H4 (cell line): ENCODE measurements at regions not wholly inside any gene's neighbourhood (a gene's known extent, or its start where the extent isn't known, plus 50 kb on each side); places are given as distances from the start of the nearest gene placed in this dataset.

Experiments
- DNase-seq: peaks from one replicate; pipeline ENCODE4 v3.0.0-alpha.2; 2015; ENCODE audit warnings: low spot score

DNA sequence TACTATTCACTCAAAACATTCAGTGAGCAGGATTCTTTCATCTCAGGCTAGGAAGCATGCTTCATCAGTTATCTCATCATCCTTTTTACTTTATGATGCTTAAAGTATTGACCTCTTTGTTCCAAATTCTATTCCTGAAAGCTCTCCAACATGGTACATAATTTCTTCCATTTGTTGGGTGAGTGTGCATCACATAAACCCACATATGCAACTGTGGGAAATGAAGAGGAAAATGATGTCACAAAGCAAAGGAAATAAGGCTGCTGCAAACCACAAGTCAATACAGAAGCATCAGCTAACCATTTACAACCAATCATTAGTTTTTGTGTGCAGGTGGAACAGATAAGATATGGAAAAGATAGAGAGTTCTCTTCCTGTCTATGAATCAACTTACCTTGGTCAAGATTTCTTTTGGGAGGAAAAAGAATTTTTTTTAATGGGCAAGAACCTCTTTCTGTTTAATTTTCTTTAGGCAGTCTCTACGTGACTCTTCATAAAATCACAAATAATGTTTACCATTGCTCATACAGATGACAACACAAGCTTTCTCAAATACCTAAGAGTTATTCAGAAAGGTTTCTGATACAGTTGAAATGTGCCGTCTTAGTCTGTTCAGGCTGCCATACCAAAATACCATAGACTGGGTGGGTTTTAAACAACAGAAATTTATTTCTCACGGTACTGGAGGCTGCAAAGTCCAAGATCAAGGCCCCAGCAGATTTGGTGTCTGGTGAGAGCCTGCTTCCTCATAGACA lies 259.9 kb downstream of the ADGRG6 start:
- DNase-seq: no peak

DNA sequence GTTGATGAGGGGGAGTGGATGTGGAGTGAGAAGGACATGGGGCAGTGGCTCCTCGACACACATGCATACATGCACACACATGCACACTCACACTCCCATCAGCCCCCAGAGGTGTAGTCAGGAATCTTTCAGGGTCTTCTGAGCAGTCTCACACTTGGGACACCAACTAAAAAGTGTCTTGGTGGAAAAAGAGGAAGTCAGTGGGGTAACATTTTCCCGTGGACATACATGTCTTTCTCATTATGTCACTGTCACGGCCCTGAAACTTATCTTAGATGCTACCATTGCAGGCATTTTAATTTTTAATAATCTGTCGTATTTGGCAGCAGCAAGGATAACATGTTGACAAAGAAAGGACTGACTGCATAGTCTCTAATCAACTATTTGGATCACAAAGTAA lies 261.1 kb downstream of the ADGRG6 start:
- no peak for DNase-seq

DNA sequence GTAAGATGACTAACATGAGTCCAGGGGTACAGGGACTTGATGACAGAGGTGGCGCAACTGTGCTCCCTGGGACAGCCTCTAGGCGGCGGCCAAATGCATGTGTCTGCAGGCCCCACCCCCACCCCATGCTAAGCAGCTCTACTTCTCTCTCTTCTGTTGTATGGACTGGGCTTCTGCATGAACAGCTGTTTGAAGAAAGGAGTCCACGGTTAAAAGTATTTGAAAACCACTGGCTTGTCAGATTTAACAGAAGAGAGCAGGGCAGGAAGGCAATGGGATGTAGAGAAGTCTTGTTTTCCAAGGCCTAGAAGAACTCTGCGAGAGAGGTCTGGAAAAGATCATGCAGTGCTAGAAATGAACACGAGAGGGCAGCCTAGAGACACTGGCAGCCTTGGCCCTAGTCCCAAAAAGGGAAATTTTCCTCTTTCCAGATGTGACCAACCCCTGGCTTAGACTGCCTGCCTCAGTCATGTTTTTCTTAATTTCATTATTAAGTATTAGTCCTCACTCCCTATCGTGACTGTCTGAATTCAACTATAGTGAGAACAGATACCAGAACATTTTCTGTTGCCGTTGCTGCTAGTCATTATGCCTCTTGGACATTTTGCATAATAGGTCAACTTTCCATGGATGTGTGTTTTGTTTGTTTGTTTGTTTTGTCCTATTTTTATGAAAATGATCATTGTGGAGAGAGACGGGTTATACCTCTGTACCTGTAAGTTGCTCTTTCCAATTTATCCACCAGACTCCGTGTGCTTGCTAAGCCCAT lies 265.0 kb downstream of the ADGRG6 start:
- peak; percentile 44 for DNase-seq

DNA sequence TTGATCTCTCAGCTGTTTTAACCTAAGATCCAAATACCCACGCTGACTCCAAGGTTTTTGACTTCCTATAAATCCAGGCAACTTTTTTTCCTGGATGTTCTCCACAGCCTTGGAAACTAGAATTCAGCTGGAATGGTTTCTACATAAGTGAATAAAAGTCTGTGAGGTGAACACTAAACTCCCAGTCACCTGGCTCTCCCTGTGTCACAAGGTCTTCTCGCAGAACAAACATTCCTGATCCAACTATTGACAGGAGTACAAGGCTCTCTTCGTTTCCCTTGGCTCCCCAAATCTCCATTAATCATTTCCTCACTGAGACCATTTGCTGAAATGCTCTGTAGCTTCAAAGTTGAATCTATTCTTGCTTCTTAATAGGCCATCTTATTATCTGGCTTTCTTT lies 265.7 kb downstream of the ADGRG6 start:
- no peak for DNase-seq

DNA sequence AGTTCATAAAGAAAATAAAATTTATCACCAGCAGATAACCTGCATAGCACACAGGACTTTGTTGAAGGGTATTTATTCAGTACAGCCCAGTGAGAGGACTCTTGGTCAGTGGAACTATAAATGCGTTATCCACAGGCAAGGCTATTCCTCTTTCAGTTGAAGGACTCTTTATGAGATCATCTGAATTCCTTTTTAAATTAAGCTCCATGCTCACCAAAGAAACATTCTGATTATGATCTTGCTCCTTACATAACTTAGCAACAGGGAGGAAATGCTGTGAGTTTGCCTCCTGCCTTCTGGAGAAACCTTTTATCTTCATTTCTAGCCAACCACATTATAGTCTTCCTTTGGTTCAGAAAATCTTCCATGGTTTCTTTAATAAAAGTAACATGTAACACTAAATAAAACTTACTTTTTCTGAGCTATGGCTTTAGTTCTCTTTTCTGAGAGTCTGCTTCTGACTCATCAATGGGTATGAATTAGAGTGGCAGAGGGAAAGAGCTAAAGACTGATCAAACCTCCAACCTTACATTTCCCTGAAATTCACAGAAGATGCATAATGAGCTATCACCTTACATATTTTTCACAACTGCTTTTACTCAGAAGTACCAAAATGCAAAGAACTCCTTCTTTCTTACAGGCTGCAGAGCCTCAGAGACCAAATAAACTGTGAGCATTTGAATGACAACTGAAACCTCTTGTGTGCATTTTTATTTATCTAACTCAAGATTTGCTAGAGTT lies 267.2 kb downstream of the ADGRG6 start:
- peak; percentile 4 for DNase-seq

DNA sequence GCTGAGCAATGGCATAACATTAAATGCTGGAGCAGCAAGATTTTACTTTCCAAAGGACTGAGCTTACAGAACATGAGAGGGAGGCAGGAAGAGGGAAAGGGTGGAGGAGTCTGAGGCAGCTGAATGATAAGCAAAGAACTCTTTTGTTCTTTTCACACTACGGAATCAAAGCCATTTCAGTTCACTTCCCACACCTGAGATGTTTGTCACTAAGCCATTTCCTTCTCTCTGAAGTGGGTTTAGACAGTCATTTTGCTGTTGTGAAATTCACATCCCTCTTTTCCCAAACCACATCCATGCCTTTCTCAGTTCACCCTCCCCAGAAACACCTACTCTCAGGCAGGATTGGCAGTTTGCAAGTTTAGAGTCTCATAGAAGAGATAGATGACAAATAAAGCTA lies 267.9 kb downstream of the ADGRG6 start:
- peak; percentile 8 for DNase-seq

DNA sequence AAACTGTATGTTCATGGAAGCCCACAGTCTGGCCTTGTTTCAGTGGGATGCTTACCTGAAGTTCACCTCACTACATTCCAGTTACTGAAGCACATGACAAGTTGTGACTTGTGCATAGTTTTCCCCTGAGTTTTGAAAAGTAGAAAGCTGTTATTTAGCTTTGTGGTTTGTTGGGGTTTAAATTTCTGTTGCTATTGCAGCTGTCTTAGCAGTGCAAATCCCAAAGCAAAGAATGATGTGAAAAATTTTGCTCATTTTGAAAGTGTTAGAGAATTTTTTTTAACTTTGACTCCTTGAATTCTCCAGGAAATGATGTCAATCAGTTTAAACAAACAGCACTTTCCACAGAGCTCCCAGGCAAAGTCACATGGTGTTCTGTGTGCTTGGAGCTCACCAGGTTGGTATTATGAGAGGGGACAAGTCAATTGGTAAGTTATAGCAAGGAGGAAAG lies 268.4 kb downstream of the ADGRG6 start:
- DNase-seq: peak; percentile 68

DNA sequence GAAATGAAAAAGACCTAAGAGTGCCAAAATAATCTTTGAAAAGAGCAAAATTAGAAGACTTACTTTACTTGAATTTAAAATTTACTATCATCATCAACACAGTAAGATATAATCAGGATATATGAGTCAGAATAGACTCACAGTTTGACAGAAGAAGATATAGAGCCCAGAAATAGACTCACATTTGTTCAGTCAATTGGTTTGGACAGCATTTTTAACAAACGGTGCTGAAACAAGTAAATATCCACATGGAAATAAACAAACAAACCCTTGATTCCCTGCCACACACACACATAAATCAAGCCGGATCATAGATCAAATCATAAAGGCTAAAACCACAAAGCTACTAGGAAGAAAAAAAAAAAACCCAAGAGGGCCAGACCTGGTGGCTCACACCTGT lies 291.1 kb downstream of the ADGRG6 start:
- DNase-seq: no peak

DNA sequence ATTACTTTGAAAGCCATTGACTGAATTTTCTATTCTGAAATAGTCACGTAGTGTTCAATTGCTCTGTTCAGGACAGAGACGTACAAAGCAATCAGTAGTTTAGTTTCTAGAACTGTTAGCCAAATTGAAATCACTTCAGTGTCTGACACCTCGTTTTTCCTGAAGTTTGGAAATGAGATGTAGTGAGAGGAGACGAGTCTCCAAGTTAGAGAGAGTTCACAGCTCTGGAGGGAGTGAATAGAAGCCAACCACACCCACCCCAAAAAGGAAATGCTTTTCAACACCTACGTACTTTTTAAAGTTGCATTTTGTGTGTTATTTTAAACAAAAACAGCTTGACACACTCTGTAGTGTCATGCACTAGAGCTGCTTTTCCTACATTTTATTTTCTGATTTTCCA lies 296.0 kb downstream of the ADGRG6 start:
- DNase-seq: no peak

DNA sequence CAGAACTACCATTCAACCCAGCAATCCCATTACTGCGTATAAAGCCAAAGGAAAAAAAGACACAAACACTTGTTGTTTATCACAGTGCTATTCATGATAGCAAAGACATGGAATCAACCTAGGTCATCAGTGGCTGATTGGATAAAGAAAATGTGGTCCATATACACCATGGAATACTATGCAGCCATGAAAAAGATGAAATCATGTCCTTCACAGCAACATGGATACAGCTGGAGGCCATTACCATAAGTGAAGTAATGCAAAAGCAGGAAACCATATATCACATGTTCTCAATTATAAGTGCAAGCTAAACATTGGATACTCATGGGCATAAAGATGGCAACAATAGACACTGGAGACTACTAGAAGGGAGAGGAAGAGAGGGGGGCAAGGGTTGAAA lies 299.6 kb downstream of the ADGRG6 start:
- DNase-seq: no peak

DNA sequence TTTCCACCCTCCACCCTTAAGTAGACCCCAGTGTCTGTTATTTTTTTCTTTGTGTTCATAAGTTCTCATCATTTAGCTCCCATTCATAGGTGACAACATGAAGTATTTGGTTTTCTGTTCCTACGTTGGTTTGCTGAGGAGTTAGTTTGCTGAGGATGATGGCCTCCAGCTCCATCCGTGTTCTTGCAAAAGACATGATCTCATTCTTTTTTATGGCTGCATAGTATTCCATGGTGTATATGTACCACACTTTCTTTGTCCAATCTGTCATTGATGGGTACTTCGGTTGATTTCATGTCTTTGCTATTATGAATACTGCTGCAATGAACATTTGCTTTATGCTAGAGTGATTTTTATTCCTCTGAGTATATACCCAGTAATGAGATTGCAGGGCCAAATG lies 301.2 kb downstream of the ADGRG6 start:
- no peak for DNase-seq

DNA sequence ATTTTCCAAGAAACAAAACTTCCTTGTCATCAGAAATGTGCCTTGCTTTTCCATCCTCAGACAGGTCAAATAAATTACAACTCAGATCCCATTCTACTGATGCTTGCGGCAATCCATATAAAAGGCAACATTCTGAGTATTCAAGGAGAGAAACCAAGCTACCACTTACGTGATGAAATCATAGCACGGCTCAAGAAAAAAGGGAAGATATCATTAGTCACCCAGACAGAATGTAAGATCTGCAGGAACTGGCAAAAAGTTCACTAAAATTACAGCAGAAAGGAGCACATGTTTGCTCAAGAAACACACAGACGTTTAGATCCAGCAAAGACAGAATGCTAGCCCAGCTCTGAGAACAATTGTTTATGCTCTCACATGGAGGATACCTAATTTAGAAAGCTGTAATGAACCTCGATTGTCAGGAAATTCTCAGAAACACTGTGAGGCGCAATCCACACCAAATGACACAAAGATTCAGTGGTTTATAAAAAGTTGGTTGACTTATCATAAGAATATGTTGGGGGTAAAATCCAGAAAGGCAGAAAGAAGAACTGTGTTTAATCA lies 304.2 kb downstream of the ADGRG6 start:
- peak; percentile 34 for DNase-seq

DNA sequence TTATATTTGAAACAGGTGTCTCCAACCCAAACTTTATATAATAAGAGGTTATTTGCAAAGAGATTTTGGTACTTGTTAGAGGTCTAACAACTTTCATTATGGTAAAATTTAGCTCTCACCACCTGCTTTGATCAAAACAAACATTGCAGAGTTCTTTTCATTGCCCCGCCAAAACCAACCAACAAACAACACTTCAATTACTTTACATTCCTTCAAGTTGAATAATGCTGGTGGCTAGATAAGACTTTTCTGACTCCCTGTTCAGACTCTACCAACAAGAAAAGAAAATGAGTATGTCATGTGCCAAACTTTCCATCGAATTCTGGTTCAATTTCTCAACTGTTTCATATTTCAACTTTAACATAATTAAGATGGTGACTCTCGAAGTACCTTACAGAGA lies 311.1 kb downstream of the ADGRG6 start:
- DNase-seq: no peak

DNA sequence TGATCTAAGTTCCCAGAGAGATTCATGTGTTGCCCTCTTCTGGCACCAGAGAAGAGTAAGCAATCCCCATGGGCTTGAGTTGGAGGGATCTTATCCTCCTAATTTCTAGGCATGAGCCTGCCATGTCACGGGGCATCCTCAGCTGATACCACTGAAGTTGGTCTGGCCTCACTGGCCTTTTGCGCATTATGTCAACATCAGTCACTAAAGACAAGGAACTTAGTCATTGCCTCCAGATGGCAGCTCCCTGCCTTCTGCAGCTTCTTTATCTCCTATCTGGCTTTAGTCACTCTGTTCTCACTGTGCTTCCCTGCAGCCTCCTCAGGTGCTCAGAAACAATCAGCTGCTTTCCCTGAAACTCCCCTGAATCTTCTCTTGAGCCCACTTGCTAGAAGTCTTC lies 312.2 kb downstream of the ADGRG6 start:
- DNase-seq: no peak

DNA sequence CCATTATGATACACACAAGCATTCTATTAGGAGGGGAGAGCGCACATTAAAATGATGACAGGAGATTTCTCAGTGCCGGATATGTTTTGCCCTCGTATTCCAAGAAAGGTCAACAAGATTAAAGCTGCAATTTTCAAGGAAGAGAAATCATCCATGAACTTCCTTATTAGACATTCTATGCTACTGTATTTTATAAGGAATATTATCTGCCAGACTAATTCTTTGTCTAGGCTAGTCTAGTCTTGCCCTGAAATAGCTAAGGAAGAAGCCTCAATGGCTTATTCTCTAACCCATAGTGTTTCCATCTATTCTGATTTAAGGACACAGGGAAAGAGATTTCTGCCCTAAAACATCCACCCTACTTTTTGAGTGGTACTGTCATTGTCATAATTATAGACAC lies 315.4 kb downstream of the ADGRG6 start:
- no peak for DNase-seq

DNA sequence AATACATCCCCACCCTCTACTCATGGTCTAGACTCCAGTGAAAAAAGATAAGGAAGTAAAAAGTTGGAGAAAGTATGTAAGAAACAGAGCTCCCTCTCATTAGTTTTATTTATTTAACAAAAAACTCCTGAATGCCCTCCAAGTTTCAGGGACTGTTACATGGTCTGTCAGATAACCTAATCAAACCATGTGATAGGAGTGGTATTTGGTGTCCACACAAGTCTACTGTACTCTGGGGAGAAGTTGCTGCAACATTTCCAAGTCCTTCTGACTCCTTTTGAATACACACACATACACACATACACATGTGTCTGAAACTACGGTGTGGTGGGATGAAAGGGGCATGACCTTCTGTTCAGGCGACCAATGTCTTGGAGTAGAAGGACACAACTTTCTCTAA lies 320.0 kb downstream of the ADGRG6 start:
- DNase-seq: no peak

DNA sequence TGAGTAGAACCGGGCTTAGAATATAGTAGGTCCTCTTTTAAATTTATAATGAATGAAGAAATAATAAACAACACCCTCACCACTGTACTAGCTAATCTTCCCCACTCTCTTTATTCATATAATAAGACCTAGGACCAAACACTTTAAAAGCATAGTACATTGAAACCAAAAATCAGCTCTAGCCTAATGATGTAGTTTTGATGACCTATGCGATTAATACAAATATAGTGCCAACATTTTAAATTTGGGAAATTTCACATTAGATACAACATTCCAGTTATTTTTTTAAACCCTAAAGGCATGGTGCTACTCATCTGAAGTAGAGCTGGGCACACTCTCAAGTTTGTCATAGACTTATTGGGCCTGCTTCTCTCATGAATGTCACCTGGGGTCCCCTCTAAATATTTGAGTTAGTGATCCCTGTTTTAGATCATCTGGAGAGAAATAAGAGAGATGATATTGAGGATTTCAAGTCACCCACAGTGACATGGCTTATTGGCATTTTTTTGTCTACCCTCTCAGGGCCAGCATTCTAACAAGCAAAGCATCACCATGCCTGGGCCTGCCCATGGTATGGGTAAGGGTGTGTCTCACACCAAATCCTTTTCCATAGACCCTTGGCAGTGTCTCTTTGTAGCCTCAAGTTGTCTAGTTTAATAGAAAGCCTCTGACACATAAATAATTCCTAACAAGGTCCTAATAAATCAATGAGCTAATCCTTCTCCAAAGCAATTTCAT lies 319.8 kb downstream of the HIVEP2 start:
- no peak for DNase-seq

DNA sequence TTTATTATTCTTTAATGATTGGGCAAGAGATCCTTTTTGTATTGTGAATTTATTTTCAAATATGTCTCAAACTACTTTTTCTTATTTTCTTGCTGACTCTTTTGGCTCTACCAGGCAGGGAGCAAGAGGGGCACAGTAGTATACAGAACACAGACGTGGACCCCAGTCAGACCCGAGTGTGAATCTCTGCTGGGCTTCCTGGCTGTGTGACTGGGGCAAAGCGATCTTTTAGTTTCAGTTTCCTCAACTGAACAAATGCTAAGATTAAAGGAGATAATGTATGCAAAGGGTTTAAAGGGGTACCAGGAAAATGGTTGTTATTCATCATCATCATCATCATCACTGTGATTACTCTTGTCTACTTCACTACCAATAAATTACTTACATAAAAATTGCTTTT lies 317.5 kb downstream of the HIVEP2 start:
- no peak for DNase-seq

DNA sequence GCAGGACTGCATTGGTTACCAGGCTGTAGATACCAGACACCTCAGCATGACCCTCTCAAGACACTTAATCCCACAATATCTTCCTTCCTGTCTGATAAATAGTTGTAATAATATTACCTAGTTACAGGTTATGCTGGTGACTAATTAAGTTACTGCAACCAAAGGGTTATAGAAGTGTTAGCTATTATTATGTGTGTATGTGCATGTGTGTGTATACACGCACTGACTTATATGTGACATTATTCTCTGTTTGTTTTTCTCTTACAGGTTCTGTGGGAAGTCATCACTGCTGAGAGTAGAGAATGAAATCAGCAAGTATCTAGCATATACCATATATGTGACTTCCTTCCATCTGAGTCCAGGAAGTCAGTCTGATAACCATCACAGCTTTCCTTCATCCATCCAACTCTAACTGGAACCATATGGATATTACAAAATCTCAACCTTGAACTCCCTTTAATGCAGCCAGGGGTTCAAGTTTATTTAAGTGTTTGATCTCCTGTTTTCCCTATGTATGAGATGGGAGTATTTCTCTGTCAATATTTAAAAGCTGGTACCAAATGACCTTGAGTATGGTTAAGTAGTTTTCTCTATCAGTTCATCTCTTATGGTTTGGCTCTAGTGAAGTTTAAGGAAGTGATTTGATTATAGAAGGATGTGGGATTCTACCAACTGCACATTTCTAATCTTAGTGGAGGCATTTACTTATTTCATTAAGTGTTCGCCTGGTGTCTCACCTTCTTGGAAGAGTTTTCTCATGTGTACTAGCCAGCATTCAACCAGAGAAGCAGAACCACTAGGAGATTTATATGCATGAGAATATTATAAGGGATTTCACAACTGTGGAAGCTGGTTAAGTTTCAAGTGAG lies 313.2 kb downstream of the HIVEP2 start:
- DNase-seq: no peak

DNA sequence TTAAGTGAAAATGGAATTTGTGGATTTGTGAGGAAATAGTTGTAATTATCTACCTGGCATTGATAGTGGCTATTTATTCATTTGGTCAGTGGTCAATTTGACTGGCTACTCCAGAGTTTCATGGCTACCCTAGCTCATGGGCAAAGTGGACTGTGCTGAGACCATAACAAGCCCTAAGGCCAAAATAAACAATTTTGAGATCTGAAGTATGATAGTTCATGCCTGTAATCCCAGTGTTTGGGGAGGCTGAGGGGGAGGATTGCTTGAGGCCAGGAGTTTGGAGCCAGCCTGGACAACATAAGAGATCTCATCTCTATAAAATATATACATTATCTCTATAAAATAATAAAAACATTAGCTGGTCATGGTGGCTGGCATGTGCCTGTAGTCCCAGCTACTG lies 311.7 kb downstream of the HIVEP2 start:
- no peak for DNase-seq

DNA sequence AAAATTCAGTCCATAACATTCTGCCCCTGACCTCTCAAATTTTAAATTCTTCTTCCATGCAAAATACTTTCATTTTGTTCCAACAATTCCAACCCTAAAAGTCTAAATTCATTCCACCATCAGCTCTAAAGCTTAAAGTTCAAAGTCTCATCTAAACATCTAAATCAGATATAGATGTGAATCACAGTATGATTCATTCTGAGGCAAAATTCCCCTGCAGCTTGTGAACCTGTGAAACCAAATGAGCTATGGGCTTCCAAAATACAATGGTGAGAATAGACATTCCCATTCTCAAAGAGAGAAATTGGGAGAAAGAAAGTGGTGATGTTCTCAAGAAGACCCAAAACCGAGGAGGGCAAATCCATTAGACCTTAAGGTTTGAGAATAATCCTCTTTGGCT lies 309.8 kb downstream of the HIVEP2 start:
- DNase-seq: no peak
